ENCODE measurements at regions not wholly inside any gene's neighbourhood (a gene's known extent, or its start where the extent isn't known, plus 50 kb on each side); places are given as distances from the start of the nearest gene placed in this dataset.

DNA sequence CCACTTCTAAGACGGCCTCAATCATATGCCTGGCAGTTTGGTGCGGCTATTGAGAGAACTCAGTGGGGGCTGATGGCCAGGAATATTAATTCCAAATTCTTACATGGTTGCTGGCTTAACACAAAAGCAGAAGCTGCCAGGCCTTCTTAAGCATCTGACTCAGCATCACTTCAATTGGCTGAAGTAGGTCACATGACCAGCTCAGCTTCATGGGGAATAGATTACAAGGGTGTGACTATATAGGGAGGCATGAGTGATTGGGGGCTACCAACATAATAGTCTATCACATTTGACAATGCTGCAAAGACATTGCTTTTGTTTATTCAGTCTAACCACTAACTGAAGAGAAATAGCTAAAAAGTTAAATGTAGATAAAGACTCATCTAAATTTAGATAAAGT lies 101.6 kb upstream of the ANKRD28 start:
- TF ChIP-seq, protein P1, sequence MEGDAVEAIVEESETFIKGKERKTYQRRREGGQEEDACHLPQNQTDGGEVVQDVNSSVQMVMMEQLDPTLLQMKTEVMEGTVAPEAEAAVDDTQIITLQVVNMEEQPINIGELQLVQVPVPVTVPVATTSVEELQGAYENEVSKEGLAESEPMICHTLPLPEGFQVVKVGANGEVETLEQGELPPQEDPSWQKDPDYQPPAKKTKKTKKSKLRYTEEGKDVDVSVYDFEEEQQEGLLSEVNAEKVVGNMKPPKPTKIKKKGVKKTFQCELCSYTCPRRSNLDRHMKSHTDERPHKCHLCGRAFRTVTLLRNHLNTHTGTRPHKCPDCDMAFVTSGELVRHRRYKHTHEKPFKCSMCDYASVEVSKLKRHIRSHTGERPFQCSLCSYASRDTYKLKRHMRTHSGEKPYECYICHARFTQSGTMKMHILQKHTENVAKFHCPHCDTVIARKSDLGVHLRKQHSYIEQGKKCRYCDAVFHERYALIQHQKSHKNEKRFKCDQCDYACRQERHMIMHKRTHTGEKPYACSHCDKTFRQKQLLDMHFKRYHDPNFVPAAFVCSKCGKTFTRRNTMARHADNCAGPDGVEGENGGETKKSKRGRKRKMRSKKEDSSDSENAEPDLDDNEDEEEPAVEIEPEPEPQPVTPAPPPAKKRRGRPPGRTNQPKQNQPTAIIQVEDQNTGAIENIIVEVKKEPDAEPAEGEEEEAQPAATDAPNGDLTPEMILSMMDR (IDR thresholded peaks at IDR 0.05): no peak
- TF ChIP-seq POLR2A (IDR thresholded peaks at IDR 0.05): no peak
